TTC549 (cell line): ENCODE measurements at regions not wholly inside any gene's neighbourhood (a gene's known extent, or its start where the extent isn't known, plus 50 kb on each side); places are given as distances from the start of the nearest gene placed in this dataset.
"Not testable (repeated sequence)": the region's sequence is repeated elsewhere in the genome, so short reads cannot be mapped to it uniquely, and the experiment has no call there.

ENCODE experiments used
- FAIRE-seq: peaks from 2 replicates; lab custom pipeline; 2012; peaks lifted over from hg19 to GRCh38; lab: Jason Lieb, UNC

DNA sequence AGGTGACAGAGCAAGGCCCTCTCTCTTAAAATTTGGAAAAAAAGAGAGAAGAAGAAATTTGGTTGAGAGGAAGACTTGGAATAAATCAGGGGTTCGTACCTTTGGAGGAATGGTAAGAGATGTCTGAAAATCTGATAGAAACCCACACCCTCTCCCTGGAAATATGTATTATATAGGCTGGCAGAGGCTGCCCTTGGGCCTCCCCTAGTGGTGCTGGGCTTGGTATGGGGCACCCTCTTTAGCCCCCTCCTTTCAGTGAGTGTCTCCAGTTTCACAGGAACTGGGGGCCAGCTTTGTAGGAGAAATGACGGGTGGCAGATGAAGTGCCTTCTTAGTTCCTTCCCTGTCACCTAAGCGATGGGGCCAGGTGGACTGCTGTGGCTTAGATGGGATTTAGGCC, 82.9 kb upstream of the SLC2A1 start:
- FAIRE-seq, result no peak

DNA sequence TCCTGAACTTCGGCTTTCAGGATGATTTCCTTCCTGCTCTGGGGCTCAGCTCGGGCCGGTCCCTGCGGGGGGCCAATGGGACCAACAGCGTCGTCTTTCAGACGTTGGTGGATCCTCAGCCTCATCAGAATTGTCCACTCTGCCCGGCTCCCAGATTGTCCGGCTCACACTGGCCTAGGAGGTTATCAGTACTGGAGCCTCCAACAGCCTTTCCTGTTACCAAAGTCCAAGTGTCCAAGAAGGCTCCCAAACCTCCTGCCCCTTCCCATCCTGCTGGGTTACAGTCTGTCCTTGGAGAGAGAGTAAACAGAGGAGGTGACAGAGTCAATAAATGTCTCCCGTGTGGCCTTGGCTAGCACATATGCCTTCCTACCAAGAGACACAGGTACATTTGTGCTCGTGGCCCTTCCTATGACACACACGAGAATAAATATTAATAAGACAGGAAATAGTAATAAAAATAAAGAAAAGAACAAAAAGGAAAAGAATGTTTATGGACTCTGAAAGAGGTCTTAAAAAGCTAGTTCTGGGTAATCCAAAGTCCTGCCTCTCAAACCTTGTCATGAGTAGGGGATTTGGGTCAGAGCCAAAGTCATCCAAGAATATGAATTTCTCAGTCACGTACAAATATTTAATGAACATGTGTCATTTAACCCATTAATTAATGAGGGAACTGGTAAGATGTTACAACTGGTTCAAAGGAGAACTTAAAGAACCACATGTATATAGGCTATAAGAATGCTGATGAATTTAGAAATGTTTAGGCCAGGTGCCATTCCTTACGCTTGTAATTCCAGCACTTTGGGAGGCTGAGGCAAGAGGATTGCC, 80.8 kb upstream of the SLC2A1 start:
- FAIRE-seq, result no peak

DNA sequence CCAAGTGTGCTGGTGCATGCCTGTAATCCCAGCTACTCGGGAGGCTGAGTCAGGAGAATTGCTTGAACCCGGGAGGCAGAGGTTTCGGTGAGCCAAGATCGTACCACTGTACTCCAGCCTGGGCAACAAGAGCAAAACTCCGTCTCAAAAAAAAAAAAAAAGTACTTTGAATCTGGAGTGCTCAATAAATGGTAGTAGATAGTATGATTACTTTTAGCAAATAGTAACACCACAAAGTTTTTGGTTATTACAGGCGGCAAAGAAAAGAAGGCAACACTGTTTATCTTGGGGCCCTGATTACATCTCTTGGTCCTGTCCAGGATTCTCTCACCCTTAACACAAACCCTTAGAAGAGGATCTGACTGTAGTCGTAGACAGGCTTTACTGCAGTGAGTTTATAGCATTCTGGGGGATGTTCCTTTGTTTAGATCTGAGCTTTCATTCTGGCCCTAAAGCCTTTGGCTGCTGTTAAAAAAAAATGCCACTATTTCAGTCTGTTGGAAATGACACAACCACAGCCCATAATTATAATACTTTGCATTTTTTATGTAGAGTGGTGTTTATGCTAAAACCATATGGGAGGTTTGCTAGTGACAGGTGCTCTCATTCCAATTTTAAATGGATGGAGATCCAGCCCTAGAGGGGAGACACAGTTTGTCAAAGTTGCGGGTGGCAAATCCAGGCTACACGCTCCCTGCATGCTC, 79.7 kb upstream of the SLC2A1 start:
- FAIRE-seq, result no peak

DNA sequence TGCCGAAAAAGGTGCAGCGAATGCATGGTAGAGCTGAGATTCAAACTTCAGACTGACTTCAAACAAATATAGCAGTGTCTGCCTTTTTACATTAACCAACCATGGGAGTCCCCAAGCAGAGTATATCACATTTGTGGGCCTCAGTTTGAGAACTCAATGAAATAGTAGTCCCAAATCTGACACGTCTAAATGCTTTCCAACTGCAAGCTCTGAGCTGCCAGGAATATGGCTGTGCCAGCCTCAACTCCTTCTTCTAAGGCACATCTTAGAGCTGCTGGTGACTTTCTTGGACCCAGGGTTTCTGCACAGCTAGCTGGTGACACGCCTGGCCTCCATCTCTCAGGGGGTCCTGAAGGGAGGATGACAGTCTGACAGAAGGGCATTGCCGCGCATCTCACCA, 78.8 kb upstream of the SLC2A1 start:
- no peak for FAIRE-seq

DNA sequence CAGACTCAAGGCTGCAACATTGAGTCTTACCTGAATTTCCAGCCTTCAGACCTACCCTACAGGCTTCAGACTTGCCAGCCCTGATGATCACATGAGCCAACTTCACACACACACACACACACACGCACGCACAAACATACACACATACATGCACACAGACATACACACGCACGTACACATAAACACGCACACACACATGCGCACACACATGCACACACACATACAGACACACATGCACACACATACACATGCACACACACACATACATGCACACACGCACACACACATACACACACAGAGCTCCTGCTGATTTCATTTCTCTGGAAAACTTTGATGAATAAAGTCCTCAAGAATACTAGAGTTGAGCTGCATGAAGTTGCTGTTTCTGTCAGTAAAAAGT, 78.3 kb upstream of the SLC2A1 start:
- FAIRE-seq, result no peak

DNA sequence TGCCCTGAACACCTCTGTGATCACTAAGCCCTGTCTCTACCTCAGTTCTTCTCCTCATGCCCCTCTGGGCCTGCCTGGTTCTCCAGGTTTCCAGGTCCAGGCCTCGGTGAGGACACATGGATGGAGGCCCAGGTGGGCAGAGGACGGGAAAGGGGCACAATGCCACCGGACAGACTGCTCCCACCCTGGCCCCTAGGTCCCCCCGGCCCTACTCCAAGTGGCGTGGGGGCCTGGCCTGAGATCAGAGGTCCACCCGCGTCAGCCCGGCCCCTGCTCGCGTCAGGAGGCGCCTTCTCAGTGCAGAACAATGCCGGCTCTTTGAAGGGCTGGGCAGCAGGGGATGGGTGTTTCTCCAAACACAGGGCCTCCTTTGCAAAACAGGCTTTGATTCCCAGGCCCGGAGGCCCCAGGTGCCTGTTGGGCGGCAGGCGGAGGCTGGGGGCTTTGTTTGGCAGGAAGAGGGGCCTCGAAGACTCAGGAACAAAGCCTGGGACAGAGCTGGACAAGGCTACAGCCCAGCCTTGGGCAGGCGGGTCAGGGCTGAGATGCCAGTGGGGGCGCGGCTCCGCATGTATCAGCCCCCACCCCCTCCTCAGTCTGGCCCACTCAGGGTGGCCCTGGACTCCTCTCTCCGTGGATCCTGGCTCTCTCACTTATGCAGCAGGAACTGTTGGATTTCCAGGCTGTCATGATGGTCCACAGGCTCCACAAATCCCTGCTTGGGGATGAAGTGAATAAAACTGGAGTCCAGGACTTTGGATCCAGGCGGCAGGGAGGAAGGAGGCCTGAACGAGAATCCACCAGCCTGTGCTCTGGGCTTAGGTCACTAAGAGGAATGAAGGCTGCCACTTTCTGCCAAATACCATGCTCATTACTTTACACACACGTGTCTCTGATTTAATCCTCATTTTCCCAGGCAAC, 77.4 kb upstream of the SLC2A1 start:
- FAIRE-seq, result no peak

DNA sequence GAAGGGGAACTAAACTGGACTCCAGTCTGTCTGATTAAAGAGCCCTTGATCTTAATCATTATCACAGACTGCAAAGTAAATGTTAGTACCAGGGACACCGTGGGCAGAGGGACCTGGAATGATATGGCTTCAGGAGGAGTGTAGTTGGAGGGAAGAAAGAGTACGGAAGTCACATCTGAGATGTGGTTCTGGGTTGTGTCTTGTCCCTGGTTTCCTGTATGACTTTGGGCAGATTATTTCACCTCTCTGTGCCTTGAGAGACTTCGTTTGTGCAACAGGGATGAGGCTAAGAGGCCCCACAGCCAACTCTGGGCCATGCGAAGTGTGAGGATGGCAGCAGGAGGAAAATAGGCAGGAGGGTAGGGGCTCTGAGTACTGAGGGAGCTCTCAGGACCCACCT, 76.1 kb upstream of the SLC2A1 start:
- FAIRE-seq, result no peak

DNA sequence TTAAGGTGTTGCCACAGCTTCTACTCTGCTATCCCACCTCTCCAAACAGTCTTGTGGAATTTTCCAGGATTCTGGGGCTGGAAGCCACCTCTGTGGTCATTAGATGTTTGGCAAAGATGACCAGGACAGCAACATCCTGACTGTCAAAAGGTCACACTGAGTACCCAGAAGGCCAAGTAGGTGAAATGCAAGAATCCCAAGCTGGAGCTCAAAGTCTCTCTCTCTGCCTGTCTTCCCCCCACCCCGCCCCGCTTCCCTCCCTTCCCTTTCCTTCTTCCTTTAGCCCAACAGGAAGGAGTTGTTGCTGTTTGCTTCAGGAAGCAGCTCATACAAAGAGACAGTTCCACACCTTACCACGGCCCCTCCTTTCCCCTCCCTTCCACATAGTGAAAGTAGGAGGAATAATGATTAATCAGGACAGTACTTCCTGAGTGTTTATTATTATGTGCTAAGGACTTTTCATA, 75.6 kb upstream of the SLC2A1 start:
- no peak for FAIRE-seq

DNA sequence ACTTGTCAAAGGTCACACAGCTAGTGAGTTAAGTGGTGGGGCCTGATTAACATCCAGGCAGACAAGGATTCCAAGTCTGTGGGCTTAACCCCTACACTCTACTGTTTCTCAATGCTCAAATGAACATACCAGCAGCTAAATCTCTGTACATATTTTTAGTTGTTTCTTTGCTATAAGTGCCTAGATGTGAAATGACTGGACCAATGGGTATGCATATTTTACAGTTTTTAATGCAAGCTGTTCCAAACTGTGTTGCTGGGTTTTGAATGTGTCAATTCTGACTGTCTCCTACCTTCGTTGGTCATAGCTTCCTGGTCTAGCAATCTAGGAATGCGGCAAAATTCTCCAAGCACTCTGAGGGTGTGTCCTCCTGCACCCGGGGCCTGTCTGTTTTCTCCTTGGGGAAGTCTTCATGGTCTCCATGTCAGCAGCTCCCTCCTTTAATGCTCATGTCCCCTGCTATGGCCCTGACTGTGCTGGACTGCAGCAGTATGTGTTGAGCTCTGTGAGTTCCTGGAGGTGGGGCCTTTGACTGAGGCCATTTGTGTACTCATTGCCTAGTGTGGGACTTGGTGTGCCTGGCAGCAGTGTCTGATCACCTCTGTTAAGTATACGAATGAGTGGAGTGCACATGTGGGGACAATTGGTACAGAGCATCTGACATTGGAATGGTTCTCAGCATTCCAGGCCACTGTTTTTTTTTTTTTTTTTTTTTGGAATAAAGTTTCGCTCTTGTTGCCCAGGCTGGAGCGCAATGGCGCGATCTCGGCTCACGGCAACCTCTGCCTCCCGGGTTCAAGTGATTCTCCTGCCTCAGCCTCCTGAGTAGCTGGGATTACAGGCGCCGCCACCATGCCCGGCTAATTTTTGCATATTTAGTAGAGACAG, 72.9 kb upstream of the SLC2A1 start:
- FAIRE-seq, result no peak

DNA sequence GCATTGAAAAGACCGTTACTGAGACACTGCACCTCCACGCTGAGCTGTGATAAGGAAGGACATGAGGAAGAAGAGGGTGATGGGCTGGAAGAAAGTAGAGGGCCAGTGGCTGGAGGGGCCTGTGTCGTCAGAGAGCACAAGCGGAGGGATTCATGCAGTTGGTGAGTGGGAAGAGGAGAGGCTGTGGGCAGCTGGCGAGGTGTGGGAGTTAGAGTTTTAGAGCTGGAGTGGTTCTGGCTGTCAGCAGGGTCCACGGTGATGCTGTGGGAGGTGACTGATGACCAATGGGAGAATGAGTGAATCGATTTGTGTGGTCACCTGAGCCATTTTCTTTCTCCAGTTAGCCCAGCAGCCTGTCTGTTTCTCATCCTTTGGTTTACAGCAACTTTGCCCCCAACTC, 66.2 kb upstream of the SLC2A1 start:
- FAIRE-seq, result no peak

DNA sequence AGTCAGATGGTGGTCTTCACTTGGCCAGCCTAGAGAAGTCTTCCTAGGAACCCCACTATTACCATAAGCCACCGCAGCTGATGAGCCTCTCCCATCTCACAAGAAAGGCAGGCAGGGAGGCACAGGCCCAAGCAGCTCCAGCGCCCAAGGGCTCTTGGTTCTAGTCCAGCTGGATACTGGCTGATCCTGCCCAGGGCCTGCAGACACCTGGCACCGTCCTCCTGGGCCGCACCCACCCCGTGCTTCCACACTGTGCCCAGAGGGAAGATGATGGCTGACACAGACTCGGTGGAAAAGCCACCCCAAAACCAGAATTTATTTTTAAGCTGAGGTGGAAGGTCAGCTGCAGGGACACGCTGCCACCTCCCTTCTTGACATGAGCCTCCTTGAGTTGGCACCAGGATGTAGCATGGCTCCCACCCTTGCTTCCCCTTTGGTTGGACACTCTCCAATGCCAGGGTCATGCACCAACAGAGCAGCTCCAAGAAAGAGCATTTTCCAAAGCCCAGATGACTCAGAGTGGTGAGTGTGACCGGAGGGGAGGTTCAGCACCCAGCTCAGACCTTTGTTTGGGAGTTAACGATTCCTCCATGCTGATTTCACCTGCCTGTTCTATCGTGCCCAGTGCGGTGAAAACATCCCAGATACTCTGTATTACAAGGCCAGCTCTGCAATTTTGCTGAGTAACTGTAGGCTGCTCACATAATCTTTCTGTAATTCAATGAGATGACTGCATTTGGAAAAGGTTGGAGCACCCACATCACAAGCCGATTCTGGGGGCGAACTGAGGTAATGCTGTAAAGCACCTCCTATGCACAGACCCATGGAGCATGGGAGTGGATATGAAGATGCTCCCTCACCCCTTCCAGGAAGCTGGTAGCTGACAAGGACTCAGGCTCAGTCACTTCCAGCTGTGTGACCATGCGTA, 63.1 kb upstream of the SLC2A1 start:
- FAIRE-seq, result no peak

DNA sequence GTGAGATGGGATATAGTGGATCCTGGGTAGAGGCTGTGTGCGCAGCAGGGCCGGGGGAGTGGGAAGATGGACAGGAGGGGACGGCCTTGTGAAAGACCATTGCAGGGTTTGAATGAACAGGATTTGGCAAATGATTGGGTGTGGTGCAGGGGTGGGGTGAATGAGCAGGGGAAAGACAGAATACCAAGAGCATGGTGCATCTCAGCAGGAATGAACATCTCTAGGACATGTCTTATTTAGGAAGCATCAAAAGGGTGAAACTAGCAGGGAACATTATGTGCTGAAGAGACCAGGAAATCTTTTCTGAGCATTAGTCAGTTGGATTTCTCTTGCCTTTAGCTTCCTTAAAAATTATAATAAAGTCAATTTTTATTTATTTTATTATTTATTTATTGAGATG, 60.6 kb upstream of the SLC2A1 start:
- no peak for FAIRE-seq

DNA sequence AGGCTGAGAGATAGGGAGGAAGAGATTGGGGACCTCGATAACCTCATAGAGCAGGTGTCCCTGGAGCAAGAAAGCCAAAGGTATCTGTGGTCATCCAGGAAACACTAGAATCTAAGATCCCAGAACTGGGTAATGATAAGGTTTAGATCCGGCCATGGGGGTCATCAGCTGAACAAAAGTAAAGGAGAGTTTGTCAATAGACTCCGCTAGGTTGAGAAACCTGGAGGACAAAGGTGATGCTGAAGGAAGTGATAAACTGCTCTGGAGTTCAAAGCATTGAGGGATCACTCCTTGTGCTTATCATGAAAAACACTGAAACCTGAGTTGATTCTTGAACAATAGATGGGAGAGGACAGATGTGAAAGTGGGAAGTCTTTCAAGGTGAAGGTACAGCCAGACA, 59.5 kb upstream of the SLC2A1 start:
- FAIRE-seq, result no peak

DNA sequence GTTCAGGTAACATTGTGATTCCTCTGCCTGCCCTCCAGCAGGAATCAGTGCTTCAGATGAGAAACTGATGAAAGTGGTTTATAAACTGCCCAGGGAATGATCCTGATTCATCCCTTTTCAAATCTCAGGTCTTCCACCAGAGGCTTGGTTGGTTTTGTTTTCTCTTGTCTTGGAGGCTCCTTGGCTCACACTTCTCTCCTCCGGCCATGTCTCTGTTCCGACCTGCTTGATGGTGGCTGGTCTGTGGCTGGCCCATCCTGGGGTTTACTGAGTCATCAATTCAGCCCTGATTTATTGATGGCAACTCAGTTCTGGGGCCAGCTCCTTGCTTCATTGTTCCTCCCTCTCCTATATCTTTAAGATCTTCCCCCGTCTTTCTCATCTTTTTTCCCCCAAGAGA, 56.6 kb upstream of the SLC2A1 start:
- no peak for FAIRE-seq

DNA sequence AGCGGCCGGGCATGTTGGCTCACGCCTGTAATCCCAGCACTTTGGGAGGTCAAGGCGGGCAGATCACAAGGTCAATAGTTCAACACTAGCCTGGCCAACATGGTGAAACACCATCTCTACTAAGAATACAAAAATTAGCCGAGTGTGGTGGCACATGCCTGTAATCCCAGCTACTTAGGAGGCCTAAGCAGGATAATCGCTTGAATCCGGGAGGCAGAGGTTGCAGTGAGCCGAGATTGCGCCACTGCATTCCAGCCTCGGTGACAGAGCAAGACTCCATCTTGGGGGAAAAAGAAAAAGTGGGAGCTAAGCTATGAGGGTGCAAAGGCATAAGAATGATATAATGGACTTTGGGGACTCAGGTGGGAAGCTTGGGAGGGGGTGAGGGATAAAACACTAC, 55.9 kb upstream of the SLC2A1 start:
- FAIRE-seq, result not testable (repeated sequence)

DNA sequence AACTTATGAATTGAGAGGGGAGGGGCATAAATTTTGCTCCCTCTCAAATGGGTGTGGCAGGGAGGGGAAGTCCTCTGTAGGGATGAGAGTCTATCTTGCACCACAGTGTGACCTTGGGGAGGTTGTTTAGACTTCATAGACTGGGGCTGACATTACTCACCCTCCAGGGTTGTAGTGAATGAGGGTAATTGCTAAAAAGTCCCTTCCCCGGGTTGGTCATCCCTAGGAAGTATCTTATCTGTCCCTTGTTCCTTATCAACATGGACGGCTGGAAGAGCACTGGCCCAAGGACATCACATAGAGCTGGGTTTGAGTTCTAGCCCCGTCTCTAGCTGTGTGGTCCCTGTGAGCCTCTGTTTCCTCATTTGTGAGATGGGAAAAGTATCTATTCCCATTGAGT, 52.4 kb upstream of the SLC2A1 start:
- no peak for FAIRE-seq

DNA sequence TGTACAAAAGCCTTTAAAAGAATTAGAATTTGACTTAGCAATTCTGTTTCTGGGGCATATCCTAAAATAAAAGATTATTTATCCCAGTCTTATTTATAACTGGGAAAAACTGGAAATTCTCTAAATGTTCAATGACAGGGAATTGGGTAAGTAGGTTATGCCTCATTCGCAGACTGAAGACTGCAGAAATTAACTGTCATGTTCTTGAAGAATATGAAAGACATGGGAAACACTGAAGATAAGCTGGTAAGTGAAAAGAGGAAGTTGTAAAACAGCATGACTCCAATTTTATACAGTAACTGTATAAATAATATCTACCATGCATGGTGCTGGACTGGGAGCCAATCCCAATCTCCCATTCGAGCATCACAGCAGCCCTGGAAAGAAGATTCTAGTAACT, 50.6 kb upstream of the SLC2A1 start:
- no peak for FAIRE-seq

DNA sequence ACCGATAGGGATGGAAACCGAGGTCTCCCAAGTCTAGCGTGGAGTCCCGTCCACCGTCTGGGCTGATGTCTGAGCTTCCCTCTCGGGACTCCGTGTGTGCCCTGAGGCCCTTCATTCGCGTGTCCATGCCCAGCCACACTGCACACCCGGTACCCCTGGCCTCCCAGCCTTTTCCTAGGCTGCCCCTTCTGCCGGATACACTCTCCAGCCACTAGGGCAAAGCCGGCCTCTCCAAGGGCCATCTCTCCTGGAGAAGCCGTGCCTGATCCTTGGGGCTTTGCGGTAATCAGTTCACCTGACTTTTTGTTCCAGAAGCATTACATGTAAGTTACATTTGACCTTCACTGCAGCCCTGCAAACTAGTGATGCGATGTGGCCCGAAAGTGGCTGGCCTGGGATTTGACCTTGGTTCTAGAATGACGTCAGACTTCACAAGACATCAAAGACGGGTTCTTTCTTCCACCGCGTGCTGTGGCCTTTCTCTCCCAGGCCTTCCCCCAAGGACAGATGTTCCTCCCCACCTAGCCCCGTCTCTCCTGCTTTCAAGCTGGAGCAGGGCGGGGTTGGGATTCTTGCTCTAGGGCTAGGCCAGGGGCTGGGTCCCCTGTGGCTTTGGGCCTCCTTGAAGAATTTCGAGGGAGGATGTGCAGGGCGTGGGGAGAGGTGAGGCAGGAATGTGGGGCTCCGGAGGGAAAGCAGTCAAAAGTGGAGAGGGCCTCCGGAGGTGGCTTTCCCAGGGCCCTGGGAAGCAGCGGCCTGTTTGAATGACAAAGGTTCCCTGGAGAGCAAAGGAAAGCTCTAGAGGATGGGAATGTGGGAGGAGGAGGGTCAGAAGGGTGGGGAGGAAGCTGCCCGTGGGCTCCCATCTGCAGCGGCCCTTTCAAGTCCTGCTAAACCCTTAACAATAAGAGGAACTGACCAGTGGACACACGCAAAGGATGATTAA, 49.7 kb upstream of the SLC2A1 start:
- no peak for FAIRE-seq
